ENCODE measurements at regions not wholly inside any gene's neighbourhood (a gene's known extent, or its start where the extent isn't known, plus 50 kb on each side); places are given as distances from the start of the nearest gene placed in this dataset.
"Not testable (repeated sequence)": the region's sequence is repeated elsewhere in the genome, so short reads cannot be mapped to it uniquely, and the experiment has no call there.

DNA sequence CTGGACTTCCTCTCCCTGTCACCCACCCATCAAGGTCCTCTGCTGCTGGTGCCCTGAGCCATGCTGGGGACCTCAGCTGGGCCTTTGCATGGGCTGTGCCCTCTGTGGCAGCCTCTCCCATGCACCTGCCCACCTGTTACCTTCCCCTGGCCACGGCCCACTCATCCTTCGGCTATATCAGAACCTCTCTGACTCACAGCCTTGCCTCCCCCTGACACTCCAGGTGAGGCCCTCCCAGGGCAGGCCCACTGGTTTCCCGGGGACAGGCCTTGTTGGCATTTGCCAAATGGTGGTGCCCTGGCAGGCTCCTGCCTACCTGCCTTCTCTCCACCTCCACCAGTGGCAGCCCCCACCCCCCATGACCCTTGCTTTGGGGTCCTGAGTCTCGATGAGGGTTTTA lies 73.7 kb upstream of the PRR5 start:
- no peak for DNase-seq

DNA sequence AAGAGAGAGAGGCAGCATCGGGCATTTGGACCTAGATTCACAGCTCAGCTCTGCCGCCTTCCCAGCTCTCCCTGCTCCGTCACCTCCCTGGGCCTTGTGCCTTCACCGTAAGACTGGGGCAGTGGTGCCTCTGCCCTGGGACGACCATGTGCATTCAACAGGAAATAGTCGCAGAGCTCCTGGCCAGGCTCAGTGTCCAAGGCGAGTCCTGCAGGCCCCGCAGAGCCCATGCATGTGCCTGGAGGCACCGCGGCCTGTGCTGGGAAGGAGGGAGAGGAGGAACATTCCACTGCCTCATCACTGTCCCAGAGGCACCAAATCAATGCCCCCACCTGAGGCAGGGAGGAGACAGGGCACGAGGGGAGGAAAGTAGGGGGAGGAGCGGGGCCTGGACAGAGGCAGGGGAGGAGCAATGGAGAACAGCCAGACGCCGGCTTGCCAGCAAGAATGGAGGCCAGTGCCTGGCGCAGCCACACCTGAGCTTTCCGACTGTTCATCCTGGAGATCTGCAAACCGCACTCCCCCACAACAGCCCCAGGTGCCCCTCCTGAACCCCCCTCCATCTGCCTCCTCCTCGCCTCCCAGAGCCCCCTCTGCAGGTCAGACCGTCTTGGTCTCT lies 74.4 kb upstream of the PRR5 start:
- no peak for DNase-seq

DNA sequence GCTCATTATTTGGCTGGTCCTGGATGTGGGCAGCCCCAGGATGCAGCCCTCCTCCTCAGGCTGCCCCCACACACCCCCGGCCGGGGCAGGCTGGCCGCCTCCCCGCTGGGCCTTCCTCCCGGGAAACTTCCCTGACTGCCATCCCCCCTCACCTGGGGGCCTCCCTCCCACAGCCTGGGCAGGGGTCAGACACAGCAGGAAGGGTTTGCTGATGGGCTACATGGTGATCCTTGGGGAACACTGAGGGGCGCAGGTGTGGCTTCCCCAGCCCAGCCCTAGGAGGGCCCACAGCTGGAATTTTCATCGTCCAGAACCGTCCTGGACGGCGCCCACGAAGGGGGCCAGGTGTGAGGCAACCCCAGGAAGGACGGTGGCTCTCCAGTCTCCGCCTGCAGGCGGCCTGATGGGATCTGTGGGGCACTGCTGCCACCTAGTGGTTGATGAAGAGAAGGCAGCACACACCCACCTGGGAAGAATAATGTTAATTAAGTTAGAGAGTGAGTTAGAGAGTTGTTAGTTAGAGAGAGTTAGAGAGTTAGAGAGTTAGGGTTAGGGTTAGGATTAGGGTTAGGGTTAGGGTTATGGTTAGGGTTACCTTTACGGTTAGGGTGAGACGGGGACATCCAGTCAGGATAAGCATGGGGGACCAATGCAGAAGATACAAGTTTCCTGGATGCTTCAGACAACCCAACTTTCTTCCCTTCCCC lies 75.9 kb upstream of the PRR5 start:
- peak; percentile 35 for DNase-seq

DNA sequence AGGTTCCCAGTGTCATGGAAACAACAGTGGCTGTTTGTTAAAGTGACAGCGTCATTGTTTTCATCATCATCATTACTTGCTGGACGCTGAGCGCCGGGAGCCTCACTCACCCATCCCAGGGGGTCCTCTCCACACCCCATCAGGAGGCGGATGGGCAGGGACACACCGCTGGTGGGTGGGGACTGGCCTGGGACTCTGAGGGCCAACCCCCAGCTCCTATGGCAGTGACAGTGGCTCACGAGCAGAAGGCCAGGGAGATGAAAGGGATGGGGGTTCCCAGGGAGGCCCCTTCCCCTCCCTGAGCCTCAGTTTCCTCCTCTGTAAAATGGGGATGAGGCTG lies 76.6 kb upstream of the PRR5 start:
- DNase-seq = no peak

DNA sequence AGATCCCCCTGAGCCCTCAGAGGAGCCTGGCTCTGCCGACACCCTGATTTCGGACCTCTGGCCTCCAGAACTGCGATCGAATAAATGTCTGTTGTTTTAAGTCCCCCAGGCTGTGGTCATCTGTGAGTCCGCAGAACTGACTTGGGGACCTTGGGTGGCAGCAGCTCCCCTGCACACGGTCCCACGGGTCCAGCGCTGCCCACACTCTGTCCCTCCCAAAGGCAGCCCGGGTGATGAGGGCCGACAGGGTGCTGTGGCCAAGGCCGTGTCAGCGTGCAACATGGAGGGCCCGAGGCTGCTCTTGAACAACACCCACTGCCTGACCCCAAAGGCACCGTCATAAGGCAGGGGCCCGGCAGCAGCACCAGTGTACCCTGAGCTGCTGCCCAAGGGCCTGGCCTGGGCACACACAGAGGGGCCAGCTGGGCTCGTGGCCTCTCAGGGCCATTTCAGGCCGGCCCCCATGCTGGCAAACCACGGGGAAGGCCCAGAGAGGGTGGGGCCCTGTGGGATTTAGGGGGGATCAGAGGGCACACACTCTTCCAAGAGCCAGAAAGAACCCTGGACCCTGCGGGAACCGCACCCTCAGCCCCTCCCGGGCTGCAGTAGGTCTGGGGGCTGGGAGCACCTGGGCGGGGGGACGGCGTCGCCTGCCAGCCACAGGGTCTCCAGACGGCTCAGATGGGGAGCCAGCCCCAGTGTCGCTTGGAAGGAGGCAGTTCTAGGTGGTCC lies 77.1 kb upstream of the PRR5 start:
- DNase-seq = no peak

DNA sequence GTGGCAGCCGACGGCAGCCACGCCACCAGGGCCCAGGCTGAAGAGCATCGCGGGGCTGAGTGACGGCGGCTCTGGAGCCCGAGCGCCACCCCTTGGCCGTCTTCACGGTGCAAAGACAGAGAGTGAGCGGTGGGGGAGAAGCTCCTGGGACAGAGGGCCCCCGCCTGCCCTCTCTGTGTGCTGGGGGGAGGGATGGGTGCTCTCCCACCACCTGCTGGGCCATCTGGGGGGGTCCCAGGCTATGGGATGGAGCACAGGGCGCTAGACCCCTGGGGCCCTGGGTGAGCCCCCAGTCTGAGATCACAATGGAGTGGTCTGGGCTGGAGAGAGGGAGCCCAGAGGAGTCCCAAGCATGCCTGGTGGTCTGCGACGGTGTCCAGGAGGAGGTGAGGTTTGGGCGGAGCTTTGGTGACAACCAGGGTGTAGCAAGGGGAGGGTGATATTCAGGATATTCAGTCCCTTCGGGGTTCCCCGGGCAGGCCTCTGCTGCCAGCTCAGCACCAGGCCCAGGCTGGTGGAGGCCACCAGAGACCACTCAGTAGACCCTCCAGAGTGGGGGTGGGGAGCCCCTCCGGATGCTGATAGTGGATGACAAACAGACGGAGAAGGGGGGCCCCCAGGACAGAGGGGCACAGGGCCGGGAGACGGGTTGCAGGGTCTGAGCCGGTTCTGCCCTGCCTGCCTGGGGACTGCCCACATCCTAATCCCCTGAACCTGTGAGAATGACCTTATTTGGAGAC lies 78.1 kb upstream of the PRR5 start:
- DNase-seq = peak; percentile 37

DNA sequence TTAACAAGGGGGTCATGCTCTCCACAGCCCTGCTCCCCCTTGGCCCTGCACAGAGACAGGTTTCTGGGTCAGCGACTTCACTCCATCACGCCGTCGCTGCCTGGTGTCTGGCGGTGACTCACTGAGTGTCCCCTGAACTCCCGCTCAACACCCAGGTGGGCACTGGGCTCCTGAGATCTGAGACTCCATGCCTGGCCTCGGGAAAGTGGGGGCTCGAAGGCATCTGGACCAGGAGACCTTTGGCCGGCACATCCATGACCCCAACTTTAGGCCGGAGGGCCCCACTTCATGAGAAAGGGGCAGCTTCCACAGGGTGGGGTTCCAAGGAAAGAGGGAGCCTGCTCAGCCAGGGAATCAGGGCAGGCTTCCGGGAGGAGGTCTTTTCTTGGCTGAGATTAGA lies 79.3 kb upstream of the PRR5 start:
- no peak for DNase-seq

DNA sequence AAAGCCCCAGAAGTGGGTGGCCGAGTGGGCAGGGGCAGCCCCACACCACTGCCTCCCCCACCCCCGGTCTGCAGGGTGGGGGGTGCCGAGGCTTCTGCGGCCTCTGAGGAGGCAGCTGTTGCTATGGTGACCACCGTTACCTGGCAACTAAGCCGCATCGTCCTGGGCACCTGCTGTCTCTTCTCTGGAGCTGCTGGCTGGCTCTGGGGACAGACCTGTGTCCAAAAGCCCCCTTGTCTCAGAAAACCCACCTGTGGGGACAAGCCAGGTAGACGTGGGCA lies 79.9 kb upstream of the PRR5 start:
- DNase-seq = no peak

DNA sequence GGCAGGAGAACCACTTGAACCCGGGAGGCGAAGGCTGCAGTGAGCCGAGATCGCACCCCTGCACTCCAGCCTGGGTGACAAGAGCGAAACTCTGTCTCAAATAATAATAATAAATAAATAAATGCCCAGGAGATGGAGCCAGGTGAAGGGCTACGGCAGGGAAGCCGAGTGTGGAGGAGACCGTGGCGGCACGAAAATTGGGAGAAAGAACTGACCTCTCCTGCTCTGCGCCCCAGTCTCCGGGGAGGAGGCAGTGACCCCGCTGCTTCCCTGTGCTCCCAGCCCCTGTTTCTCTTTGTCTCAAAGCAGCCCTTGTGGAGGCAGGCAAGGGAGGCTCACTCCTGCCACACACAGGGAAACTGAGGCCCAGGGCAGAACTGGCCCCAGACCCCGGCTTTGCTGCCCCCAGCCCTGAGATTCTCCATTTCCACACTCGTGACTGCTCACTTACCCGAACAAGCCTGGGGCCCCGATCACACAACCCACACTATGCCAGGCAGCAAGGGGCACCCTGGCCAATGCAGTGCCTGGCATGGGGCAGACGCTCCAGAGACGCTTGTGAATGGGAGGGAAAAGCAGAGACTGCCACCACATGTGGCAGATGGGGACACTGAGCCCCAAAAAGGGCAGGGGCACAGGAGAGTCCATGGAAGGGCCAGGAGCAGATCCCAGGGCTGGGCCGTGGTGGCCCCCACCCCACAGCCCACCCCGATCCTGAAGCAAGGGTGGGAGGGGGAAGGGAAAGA lies 80.4 kb upstream of the PRR5 start:
- no peak for DNase-seq

DNA sequence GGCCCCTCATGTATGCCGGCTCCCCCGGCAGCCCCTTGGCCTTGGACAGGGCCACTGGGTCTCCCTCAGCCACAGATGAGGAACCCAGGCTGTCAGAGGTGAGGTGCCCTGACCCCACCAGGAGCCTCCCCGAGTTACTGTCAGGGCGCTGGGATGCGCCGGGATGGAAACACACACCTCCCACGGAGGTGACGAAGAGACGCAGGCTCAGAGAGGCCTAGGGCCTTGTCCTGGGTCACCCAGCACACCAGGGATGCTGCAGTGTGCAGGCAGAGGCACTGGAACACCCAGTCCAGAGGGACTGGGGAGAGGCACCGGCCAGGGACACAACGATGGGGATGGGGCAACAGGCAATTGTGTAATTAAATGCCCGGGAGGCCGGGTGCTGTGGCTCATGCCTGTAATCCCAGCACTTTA lies 81.2 kb upstream of the PRR5 start:
- no peak for DNase-seq

DNA sequence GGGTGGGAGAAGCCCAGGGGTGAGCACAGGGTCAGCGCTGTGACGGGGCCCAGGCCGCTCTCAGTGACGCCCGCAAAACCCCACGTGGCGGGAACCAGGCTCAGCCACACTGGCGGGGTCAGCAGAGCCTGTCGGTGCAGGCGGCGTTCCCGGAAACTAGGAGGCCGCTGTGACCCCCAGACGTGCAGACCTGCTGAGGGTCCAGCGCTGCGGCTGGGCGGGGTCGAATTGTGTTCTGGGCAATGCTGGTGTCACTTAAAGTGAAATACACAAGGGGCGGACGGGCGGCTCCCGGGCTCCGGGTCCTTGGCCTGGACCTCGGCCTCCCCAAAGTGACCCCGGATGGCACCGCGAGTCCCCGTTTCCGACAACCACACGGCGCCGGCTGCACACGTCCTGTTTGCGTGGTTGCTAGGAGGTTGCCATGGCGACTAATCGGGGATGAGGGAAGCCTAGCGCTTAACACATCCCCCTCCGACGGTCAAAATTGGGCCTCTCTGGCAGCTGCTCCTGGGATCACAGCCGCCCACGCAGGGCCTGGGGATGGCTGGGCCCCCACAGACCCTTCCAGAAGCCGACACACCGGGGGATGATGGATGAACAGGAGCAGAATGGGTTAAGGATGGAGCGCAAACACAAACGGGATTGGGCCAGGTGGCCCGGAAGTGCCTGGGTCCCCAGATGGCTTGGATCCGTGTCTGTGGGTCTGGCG lies 81.7 kb upstream of the PRR5 start:
- DNase-seq = no peak

DNA sequence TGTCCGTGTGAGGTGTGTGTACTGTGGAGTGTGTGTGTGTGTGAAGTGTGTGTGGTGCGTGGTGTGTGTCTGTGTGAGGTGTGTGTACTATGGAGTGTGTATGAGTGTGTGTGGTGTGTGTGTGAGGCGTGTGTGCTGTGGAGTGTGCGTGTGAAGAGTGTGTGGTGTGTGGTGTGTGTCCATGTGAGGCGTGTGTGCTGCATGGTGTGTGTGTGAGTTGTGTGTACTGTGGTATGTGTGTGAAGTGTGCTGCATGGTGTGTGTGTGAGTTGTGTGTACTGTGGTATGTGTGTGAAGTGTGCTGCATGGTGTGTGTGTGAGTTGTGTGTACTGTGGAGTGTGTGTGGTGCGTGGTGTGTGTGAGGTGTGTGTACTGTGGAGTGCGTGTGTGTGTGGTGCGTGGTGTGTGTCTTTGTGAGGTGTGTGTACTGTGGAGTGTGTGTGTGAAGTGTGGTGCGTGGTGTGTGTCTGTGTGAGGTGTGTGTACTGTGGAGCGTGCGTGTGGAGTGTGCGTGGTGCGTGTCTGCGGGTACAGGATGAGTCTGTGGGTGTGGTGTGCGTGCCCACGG lies 82.4 kb upstream of the PRR5 start:
- not testable (repeated sequence) for DNase-seq

DNA sequence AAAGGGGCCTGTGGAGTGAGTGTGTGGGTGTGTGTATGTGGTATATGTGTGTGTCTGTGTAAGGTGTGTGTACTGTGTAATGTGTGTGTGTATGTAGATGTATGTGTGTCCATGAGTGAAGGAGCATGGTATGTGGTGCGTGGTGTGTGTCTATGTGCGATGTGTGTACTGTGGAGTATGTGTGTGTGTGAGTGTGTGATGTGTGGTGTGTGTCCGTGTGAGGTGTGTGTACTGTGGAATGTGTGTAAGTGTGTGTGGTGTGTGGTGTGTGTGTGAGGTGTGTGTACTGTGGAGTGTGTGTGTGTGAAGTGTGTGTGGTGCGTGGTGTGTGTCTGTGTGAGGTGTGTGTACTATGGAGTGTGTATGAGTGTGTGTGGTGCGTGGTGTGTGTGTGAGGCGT lies 83.1 kb upstream of the PRR5 start:
- DNase-seq = not testable (repeated sequence)

DNA sequence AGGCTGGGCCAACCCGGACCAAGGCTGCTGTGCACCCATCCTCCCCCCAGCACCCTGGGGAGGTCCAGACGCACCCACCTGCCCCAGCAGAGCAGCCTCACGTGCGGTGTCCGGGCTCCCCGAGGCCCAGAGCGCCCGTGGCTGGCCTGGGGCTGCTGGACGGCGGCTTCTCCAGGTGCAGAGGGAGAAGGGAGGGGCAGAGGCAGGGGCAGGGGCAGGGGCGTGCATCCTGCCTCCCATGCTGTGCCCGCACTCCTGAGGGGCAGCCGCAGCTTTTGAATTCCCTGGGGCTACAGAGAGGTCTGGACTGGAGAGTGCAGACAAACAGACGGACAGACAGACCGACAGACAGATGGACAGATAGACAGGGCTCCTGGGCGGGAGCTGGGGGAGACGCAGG lies 83.6 kb upstream of the PRR5 start:
- DNase-seq = no peak

DNA sequence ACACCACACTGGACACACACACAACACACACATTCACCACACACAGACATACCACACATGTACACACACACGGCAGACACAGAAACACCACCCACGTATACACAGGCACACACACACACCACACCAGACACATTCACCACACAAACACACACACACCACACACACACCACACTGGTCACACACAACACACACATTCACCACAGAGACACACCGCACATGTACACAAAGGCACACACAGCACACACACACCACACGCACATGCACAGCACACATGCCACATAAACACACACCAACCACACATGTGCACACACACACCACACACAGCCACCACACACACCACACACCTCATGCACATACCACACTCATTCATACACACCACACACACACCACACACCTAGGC lies 84.2 kb upstream of the PRR5 start:
- DNase-seq = no peak

DNA sequence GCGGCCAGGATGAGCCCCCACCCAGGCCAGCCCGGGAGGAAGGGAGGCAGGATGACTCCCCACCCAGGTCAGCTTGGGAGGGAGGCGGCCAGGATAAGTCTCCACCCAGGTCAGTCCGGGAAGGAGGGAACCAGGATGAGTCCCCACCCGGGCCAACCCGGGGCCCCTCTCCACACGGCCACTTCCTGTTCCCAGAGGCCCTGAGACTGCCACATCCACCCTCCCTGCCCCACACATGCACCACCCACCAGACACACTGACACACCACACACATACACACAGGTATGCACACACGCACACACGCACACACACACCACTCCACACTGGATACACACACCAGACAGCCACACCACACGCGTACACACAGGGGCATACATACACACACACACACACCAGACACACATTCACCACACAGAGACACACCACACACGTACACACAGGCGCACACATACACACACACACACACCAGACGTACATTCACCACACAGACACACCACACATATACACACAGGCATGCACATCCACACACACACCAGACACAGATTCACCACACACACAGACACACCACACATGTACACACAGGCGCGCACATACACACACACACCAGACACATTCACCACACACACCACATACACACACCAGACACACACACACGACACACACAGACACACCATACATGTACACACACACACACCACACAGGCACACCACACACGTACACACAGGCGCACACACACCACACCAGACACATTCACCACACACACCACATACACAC lies 84.9 kb upstream of the PRR5 start:
- DNase-seq = no peak

DNA sequence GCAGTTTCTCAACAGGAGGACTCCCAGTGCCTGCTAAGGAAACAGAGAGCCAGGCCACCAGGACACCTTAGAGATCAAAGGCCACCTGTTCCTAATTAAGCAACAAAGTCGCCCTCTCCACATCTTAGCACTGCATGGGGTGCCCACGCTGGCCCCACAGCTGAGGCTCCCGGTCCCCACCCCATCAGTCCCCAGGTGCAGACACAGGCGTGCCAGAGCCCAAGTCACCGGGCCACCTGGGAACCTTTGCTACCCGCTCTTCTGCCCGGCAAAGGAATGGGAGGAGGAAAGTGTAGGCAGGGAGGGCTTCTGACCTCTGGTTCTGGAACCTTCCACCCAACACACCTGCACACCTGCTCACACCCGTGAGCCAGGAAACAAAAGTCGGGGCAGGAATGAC lies 85.5 kb upstream of the PRR5 start:
- DNase-seq = no peak

DNA sequence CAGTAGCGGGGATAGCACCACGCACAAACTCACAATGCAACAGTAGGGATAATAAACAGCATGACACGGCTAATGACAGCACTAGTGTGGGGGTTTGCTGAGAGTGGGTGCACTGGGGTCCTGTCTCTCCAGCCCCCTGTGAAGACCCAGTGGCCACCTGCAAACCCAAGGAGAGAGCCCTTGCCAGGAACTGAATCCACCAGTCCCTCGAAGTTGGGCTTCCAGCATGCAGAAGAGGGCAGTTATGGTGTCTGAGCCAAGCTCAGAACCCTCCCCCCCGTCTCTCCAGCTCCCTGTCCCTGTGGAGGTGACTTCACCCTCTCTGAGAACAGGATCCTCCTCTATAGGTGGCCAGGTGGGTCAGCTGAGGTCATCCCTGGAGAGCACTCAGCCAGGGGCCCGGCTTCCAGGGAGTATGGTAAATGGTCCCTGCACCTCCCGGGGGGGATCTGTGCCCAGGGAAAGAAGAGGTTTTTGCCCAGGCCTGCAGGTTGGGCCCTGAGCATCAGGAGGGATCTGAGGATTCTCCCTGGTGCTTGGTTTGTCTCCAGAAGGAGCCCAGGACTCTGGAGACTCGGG lies 86.3 kb upstream of the PRR5 start:
- no peak for DNase-seq

DNA sequence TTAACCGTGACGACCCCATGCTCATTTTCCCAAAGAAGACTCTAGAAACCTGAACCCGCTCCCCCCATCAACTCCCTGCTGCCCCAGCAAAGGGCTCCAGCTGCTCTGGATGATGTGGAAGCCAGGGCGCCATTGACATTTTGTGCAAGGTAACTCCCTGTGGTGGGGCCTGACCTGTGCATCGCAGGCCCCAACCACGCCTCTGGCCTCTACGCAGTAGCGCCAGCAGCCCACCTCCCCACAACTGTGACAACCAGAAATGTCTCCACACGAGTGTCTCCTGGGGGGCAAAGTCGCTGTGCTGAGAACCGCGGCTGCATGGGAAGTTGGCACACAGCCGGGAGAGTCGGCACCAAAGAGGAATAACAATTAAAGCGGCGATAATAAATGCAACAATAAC lies 86.9 kb upstream of the PRR5 start:
- DNase-seq = no peak

DNA sequence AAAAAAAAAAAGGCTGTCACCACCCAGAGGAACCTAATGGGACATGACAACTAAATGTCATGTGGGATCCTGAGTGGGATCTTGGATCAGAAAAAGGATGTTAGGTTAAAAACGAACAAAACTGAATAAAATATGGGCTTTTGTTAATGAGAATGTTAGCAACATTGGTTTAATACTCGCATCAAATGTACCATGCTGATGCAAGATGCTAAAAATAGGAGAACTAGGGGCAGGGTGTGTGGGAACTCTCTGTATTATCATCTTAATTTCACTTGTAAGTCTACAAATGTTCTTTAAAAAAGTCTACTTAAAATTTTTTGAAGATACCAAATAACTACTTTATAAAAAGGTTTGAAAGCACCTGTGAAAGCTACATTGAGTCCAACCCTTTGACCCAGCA lies 88.8 kb upstream of the PRR5 start:
- DNase-seq = no peak

DNA sequence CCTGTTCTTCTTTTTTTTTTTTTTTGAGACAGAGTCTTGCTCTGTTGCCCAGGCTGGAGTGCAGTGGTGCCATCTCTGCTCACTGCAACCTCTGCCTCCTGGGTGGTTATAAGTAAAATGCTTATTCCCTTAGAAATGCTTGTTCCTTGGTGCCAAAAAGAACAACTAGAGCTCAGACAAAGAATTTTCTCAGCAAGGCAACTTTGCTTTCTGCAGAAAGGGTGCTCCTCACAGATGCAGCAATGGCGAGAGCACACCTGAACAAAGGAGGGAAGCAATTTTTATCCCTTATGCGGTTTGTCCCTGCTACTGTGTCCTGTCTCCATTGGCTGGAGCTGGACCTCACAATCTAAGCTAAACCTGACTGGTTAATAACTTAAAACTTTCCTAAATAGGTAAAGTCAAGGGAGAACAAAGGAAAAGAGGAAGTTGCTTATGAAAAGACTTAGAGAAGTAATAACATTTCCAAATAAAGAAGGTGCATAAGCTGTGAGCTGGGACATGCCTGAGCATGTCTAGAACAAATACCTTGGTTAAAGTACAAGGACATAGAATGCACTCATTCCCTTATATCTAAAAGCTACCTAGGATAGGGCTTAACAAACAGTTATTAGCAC lies 90.0 kb upstream of the PRR5 start:
- no peak for DNase-seq
